ENCODE measurements at regions not wholly inside any gene's neighbourhood (a gene's known extent, or its start where the extent isn't known, plus 50 kb on each side); places are given as distances from the start of the nearest gene placed in this dataset.

DNA sequence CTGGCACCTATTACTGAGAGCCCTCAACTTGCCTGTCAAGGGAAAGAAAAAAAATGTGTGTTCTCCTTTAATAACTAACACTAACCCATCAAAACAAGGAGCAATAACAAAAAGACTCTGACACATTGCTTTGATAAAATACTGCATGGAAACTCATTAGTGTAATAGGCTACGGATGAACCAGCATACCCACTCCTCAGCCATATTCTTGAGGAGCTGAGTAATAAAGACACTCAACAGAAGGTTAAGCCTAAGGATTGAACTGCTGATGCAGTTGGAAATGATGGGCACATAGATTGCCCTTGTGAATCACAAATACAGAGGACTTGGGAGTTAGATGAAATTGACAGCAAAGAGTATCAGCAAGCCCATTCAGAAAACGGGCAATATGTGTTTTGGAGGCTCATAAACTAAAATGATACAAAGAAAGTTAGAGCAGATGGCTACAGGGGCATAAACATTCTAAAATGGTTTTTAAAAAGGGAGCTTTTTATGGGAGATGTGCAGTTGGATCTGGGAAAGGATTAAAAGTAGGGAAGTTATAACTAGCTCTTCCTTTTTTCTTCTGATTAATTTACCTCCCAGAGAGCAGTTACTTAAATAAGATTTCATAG lies 447.6 kb upstream of the IL12A start:
- DNase-seq (ENCODE audit: low read depth): no peak
- H3K4me3 ChIP-seq (ENCODE audit: low read depth, low read length): no peak overlapping the region
- TF ChIP-seq, protein P1, sequence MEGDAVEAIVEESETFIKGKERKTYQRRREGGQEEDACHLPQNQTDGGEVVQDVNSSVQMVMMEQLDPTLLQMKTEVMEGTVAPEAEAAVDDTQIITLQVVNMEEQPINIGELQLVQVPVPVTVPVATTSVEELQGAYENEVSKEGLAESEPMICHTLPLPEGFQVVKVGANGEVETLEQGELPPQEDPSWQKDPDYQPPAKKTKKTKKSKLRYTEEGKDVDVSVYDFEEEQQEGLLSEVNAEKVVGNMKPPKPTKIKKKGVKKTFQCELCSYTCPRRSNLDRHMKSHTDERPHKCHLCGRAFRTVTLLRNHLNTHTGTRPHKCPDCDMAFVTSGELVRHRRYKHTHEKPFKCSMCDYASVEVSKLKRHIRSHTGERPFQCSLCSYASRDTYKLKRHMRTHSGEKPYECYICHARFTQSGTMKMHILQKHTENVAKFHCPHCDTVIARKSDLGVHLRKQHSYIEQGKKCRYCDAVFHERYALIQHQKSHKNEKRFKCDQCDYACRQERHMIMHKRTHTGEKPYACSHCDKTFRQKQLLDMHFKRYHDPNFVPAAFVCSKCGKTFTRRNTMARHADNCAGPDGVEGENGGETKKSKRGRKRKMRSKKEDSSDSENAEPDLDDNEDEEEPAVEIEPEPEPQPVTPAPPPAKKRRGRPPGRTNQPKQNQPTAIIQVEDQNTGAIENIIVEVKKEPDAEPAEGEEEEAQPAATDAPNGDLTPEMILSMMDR (IDR thresholded peaks at IDR 0.05; ENCODE audit: low read depth, low read length): no peak
- TF ChIP-seq MYC (IDR thresholded peaks at IDR 0.05; ENCODE audit: low read depth, low read length) (no peak), POLR2A (IDR thresholded peaks at IDR 0.05; ENCODE audit: extremely low read depth, insufficient read length) (no peak)
- TF ChIP-seq, protein P2, sequence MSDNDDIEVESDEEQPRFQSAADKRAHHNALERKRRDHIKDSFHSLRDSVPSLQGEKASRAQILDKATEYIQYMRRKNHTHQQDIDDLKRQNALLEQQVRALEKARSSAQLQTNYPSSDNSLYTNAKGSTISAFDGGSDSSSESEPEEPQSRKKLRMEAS (IDR thresholded peaks at IDR 0.05; ENCODE audit: low read depth, low read length): no peak

DNA sequence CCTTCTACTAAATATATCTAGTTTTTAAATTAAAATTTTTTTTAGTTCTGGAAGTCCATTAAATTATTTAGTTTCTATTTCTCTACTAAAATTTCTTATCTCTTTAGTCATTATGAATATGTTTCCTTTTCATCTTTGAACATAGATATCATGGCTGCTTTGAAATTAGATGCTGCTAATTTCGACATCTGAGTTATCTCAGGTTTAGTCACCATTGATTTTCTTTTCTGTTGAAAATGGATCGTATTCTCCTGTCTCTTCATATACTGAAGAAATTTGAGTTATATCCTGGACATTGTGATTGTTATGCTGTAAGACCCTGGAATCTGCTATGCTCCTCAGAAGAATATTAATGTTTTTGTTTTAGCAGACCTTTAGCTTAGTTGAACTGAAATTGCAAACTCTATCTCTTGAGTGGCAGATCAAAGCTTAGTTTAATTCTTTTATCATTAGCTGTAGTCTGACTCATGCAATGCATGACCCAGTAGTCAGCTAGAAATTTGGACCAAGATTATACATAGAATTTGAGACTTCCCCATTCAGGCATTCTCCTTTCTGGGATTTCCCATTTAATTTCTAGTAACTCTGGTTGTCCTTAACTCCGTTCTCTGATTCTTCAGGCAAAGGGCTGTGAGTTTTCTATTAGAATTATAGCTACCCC lies 439.8 kb upstream of the IL12A start:
- no peak for DNase-seq (ENCODE audit: low read depth)
- no peak overlapping the region for H3K4me3 ChIP-seq (ENCODE audit: low read depth, low read length)
- TF ChIP-seq POLR2A (IDR thresholded peaks at IDR 0.05; ENCODE audit: extremely low read depth, insufficient read length) (no peak), MYC (IDR thresholded peaks at IDR 0.05; ENCODE audit: low read depth, low read length) (no peak)
- TF ChIP-seq, protein P1 (IDR thresholded peaks at IDR 0.05; ENCODE audit: low read depth, low read length): no peak
- TF ChIP-seq, protein P2 (IDR thresholded peaks at IDR 0.05; ENCODE audit: low read depth, low read length): no peak

DNA sequence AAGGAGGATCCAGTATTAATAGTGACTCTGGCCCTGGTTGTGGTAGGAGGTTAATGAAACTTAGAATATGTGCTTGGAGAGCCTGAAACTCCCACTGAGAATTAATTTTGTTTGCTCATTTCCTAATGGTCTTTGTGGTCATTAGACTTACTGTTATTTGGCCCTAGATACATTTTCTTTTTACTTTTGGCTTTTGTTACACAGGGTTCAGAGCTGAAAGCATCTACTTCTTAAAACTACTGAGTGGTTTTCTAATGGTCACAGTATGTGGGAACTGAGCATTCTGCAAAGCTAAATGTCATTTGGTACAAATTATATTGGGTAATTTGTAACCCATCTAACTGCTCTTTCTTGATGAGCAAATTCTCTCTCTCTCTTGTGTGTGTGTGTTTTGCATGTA lies 433.4 kb upstream of the IL12A start:
- no peak overlapping the region for H3K4me3 ChIP-seq (ENCODE audit: low read depth, low read length)
- no peak for DNase-seq (ENCODE audit: low read depth)
- TF ChIP-seq, protein P2 (IDR thresholded peaks at IDR 0.05; ENCODE audit: low read depth, low read length): no peak
- TF ChIP-seq, protein P1 (IDR thresholded peaks at IDR 0.05; ENCODE audit: low read depth, low read length): no peak
- TF ChIP-seq POLR2A (IDR thresholded peaks at IDR 0.05; ENCODE audit: extremely low read depth, insufficient read length) (no peak), MYC (IDR thresholded peaks at IDR 0.05; ENCODE audit: low read depth, low read length) (no peak)

DNA sequence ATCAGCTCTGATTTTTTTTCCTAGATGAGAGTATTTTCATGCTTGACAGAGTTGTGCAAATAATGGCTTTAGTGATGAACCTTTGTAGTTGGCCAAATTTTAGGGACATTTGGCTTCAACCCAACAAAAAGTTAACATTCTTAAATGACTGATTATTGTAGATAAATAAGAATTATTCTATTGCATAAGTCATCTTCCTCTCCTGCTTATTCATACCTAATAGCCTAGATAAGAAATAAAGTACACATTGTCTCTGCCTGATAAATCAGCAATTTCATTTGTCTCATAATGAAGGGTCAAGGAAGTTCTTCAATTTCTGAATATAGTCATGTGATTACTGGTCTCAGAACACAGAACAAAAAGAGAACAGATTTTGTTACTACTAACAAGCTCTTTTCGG lies 428.9 kb upstream of the IL12A start:
- no peak overlapping the region for H3K4me3 ChIP-seq (ENCODE audit: low read depth, low read length)
- no peak for TF ChIP-seq POLR2A (IDR thresholded peaks at IDR 0.05; ENCODE audit: extremely low read depth, insufficient read length)
- TF ChIP-seq, protein P1 (IDR thresholded peaks at IDR 0.05; ENCODE audit: low read depth, low read length): no peak
- no peak for DNase-seq (ENCODE audit: low read depth)

DNA sequence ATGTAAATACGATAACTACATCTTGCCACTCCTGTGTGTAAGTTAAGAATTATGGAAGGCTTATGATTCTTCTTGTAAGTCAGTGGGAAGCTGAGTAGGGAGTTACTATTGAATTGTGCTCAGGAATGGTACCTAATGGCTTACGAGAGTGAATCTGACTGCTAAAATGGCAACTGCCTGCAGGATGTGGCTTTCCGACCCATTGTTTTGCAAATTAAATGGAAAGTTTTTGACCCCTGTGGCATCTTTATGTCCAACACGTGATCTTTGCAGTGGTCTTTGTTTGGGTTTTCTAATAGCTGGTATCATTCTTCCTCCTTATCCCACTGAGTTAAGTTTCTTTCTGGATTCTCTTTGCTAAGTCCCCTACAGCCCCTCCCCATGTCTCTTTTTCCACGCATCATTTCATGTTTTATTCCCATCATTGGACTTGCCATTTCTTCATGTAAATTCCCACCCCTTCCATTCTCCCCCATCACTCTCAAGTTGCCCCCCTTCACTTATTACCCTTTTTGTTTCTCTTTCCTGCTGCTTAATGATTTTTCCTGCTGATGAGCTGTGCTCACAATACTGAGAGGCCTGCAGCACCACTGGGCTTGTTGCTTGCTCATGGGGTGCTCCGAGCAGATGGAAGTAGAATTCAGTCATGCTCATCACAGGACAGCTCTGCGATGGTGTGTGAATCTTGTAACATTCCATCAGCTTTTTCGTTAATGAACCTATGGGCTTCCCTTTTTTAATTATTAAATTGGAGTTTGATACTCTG lies 428.2 kb upstream of the IL12A start:
- H3K4me3 ChIP-seq (ENCODE audit: low read depth, low read length): no peak overlapping the region
- DNase-seq (ENCODE audit: low read depth): no peak
- TF ChIP-seq, protein P1 (IDR thresholded peaks at IDR 0.05; ENCODE audit: low read depth, low read length): no peak
- TF ChIP-seq, protein P2 (IDR thresholded peaks at IDR 0.05; ENCODE audit: low read depth, low read length): no peak
- TF ChIP-seq MYC (IDR thresholded peaks at IDR 0.05; ENCODE audit: low read depth, low read length) (no peak), POLR2A (IDR thresholded peaks at IDR 0.05; ENCODE audit: extremely low read depth, insufficient read length) (no peak)

Data from NB4 (cell line).